Endothelial cell of umbilical vein (primary cell): ENCODE measurements at regions not wholly inside any gene's neighbourhood (a gene's known extent, or its start where the extent isn't known, plus 50 kb on each side); places are given as distances from the start of the nearest gene placed in this dataset.

Source experiments
- CTCF ChIP-seq, 2 donors: IDR thresholded peaks; 1 replicate in 1 of 2; 2 replicates in 1 of 2; pipeline ENCODE4 v1.5.1; 2011; ENCODE audit warnings: low read length in 2 of 2, mild to moderate bottlenecking in 2 of 2, moderate library complexity in 2 of 2, control low read depth in 1 of 2, inconsistent platforms in 1 of 2, low read depth in 1 of 2; ENCODE audit not compliant: insufficient read depth in 1 of 2; ENCODE audit errors: extremely low read depth in 1 of 2
- POLR2A ChIP-seq: IDR thresholded peaks from 2 replicates; pipeline ENCODE4 v1.6.1; 2012; ENCODE audit warnings: low read depth, mild to moderate bottlenecking, control low read depth, low read length

GRCh38 chr3:86379280-86379679 is 611.7 kb downstream of the VGLL3 start:
- TF ChIP-seq CTCF (IDR thresholded peaks at IDR 0.05; ENCODE audit: extremely low read depth in 1 of 2, insufficient read depth in 1 of 2, low read depth in 1 of 2, low read length in 2 of 2) (no peak), POLR2A (no peak)
